SW480 (cell line): ENCODE measurements at regions not wholly inside any gene's neighbourhood (a gene's known extent, or its start where the extent isn't known, plus 50 kb on each side); places are given as distances from the start of the nearest gene placed in this dataset.
"Not testable (repeated sequence)": the region's sequence is repeated elsewhere in the genome, so short reads cannot be mapped to it uniquely, and the experiment has no call there.

Source experiments
- DNase-seq: peaks from one replicate; pipeline ENCODE4 v3.0.0-alpha.2; 2016; ENCODE audit warnings: low spot score

GRCh38 chr2:224110811-224111210 is 71.7 kb upstream of the SERPINE2 start:
- no peak for DNase-seq

GRCh38 chr2:224109751-224110150 is 70.7 kb upstream of the SERPINE2 start:
- no peak for DNase-seq

- DNase-seq = no peak
Measured at GRCh38 chr2:224106794-224107193, 67.7 kb upstream of the SERPINE2 start.

- peak; percentile 33 for DNase-seq
Measured at GRCh38 chr2:224104668-224105386, 65.7 kb upstream of the SERPINE2 start.

GRCh38 chr2:224103651-224104050 is 64.6 kb upstream of the SERPINE2 start:
- no peak for DNase-seq

- no peak for DNase-seq
Measured at GRCh38 chr2:224102991-224103390, 63.9 kb upstream of the SERPINE2 start.

GRCh38 chr2:224101820-224102630 is 62.9 kb upstream of the SERPINE2 start:
- no peak for DNase-seq

GRCh38 chr2:224099861-224100643 is 61.0 kb upstream of the SERPINE2 start:
- no peak for DNase-seq

- no peak for DNase-seq
Measured at GRCh38 chr2:224098481-224099230, 59.6 kb upstream of the SERPINE2 start.

GRCh38 chr2:224094413-224094812 is 55.3 kb upstream of the SERPINE2 start:
- DNase-seq = no peak

GRCh38 chr2:224091671-224092070 is 52.6 kb upstream of the SERPINE2 start:
- DNase-seq = not testable (repeated sequence)

GRCh38 chr2:224089606-224090005 is 50.5 kb upstream of the SERPINE2 start:
- not testable (repeated sequence) for DNase-seq
